HG03571 (cell line): ENCODE measurements at regions not wholly inside any gene's neighbourhood (a gene's known extent, or its start where the extent isn't known, plus 50 kb on each side); places are given as distances from the start of the nearest gene placed in this dataset.

Experiments used
- ATAC-seq: cut with Tn5 transposase; IDR thresholded peaks from one replicate; pipeline ENCODE4 v1.9.1; 2021; ENCODE audit not compliant: unreplicated experiment

- no peak for ATAC-seq
Measured at GRCh38 chr20:24813080-24813479, 136.0 kb upstream of the CST7 start.

GRCh38 chr20:24813496-24813895, 135.6 kb upstream of the CST7 start:
- ATAC-seq = no peak

- ATAC-seq = no peak
Measured at GRCh38 chr20:24813936-24814335, 135.1 kb upstream of the CST7 start.

- ATAC-seq = no peak
Measured at GRCh38 chr20:24814556-24815195, 134.4 kb upstream of the CST7 start.

GRCh38 chr20:24815196-24815815, 133.8 kb upstream of the CST7 start:
- no peak for ATAC-seq

GRCh38 chr20:24815931-24816330, 133.1 kb upstream of the CST7 start:
- ATAC-seq = no peak

GRCh38 chr20:24816431-24816830, 132.6 kb upstream of the CST7 start:
- ATAC-seq = no peak

GRCh38 chr20:24816907-24817306, 132.2 kb upstream of the CST7 start:
- no peak for ATAC-seq

- ATAC-seq = no peak
Measured at GRCh38 chr20:24817351-24817750, 131.7 kb upstream of the CST7 start.

- no peak for ATAC-seq
Measured at GRCh38 chr20:24818056-24818455, 131.0 kb upstream of the CST7 start.

GRCh38 chr20:24819331-24819965, 129.6 kb upstream of the CST7 start:
- no peak for ATAC-seq

GRCh38 chr20:24820345-24820744, 128.7 kb upstream of the CST7 start:
- no peak for ATAC-seq

GRCh38 chr20:24821391-24821790, 127.7 kb upstream of the CST7 start:
- ATAC-seq = no peak

GRCh38 chr20:24823176-24823784, 125.8 kb upstream of the CST7 start:
- ATAC-seq = no peak

- ATAC-seq = no peak
Measured at GRCh38 chr20:24823989-24824693, 124.9 kb upstream of the CST7 start.

- no peak for ATAC-seq
Measured at GRCh38 chr20:24825591-24825990, 123.5 kb upstream of the CST7 start.

GRCh38 chr20:24827603-24828295, 121.3 kb upstream of the CST7 start:
- no peak for ATAC-seq

- ATAC-seq = no peak
Measured at GRCh38 chr20:24828992-24829648, 119.9 kb upstream of the CST7 start.

- no peak for ATAC-seq
Measured at GRCh38 chr20:24829649-24830370, 119.3 kb upstream of the CST7 start.

GRCh38 chr20:24830649-24831048, 118.4 kb upstream of the CST7 start:
- ATAC-seq = no peak
